IMR-90 (cell line): ENCODE measurements at regions not wholly inside any gene's neighbourhood (a gene's known extent, or its start where the extent isn't known, plus 50 kb on each side); places are given as distances from the start of the nearest gene placed in this dataset.

Experiments used
- BHLHE40 ChIP-seq: fragments of 150-350 bp; IDR thresholded peaks from 2 replicates; pipeline ENCODE4 v1.6.1; 2016; ENCODE audit warnings: mild to moderate bottlenecking, low read depth, low read length
- FOS ChIP-seq: fragments of 150-350 bp; IDR thresholded peaks from 2 replicates; pipeline ENCODE4 v1.6.1; 2016; ENCODE audit warnings: low read depth, low read length
- POLR2A ChIP-seq: IDR thresholded peaks from 2 replicates; pipeline ENCODE4 v1.6.1; 2012; ENCODE audit warnings: mild to moderate bottlenecking, low read depth, low read length
- RFX5 ChIP-seq: IDR thresholded peaks from 2 replicates; pipeline ENCODE4 v1.8.0; 2012; ENCODE audit warnings: low read depth, mild to moderate bottlenecking, low read length, moderate library complexity
- SMC3 ChIP-seq: fragments of 150-350 bp; IDR thresholded peaks from 2 replicates; pipeline ENCODE4 v1.6.1; 2016; ENCODE audit warnings: low read depth, mild to moderate bottlenecking, antibody characterized with exemption, low read length, moderate library complexity
- TF ChIP-seq, protein P1 (sequence below): conservative IDR thresholded peaks from 2 replicates; pipeline ENCODE4 v1.5.1; 2012; ENCODE audit warnings: mild to moderate bottlenecking, low read depth, low read length, improper control_type of control experiment
- TF ChIP-seq, protein P2 (sequence below): fragments of 150-350 bp; IDR thresholded peaks from 2 replicates; pipeline ENCODE4 v1.6.1; 2017; ENCODE audit warnings: mild to moderate bottlenecking, antibody characterized with exemption, low read length, low read depth
- TF ChIP-seq, protein P3 (sequence below): fragments of 150-350 bp; IDR thresholded peaks from 2 replicates; pipeline ENCODE4 v1.6.1; 2016; ENCODE audit warnings: low read depth, mild to moderate bottlenecking, low read length, moderate library complexity, borderline replicate concordance

DNA sequence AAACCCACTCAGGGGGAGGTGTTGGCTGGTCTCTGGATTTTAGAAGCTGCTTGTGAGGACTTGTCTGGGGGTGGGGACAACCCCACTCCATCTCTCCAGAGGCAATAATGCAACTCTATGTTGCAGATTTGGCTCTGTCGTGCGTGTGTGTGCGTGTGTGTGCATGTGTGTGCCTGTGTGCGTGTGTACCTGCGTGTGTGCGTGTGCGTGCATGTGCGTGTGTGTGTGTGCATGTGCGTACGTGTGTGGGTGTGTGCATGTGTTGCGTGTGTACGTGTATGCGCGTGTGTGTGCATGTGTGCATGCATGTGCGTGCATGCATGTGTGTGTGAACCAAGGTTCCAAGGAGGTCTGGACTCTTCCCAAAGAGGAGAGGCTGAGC, 120.4 kb upstream of the LHX1 start:
- TF ChIP-seq, protein P1, sequence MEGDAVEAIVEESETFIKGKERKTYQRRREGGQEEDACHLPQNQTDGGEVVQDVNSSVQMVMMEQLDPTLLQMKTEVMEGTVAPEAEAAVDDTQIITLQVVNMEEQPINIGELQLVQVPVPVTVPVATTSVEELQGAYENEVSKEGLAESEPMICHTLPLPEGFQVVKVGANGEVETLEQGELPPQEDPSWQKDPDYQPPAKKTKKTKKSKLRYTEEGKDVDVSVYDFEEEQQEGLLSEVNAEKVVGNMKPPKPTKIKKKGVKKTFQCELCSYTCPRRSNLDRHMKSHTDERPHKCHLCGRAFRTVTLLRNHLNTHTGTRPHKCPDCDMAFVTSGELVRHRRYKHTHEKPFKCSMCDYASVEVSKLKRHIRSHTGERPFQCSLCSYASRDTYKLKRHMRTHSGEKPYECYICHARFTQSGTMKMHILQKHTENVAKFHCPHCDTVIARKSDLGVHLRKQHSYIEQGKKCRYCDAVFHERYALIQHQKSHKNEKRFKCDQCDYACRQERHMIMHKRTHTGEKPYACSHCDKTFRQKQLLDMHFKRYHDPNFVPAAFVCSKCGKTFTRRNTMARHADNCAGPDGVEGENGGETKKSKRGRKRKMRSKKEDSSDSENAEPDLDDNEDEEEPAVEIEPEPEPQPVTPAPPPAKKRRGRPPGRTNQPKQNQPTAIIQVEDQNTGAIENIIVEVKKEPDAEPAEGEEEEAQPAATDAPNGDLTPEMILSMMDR = no peak
- TF ChIP-seq POLR2A = no peak
- TF ChIP-seq RFX5 = no peak
- no peak for TF ChIP-seq SMC3
- TF ChIP-seq BHLHE40 = no peak
- TF ChIP-seq, protein P2, sequence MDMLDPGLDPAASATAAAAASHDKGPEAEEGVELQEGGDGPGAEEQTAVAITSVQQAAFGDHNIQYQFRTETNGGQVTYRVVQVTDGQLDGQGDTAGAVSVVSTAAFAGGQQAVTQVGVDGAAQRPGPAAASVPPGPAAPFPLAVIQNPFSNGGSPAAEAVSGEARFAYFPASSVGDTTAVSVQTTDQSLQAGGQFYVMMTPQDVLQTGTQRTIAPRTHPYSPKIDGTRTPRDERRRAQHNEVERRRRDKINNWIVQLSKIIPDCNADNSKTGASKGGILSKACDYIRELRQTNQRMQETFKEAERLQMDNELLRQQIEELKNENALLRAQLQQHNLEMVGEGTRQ = no peak
- no peak for TF ChIP-seq FOS
- TF ChIP-seq, protein P3, sequence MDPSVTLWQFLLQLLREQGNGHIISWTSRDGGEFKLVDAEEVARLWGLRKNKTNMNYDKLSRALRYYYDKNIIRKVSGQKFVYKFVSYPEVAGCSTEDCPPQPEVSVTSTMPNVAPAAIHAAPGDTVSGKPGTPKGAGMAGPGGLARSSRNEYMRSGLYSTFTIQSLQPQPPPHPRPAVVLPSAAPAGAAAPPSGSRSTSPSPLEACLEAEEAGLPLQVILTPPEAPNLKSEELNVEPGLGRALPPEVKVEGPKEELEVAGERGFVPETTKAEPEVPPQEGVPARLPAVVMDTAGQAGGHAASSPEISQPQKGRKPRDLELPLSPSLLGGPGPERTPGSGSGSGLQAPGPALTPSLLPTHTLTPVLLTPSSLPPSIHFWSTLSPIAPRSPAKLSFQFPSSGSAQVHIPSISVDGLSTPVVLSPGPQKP = no peak
